Parathyroid adenoma (tissue), 2 donors: ENCODE measurements at regions not wholly inside any gene's neighbourhood (a gene's known extent, or its start where the extent isn't known, plus 50 kb on each side); places are given as distances from the start of the nearest gene placed in this dataset.

Source experiments
- H2AFZ ChIP-seq: fragments of 300-600 bp; sonication (generic); one replicate; pipeline ENCODE4 v1.7.0; 2017; ENCODE audit warnings: antibody characterized with exemption, mild to moderate bottlenecking
- H3K27ac ChIP-seq: fragments of 300-600 bp; sonication (generic); one replicate; pipeline ENCODE4 v1.7.0; 2017
- H3K27me3 ChIP-seq: fragments of 300-600 bp; sonication (generic); one replicate; pipeline ENCODE4 v1.7.0; 2017; ENCODE audit warnings: low read length; ENCODE audit not compliant: control insufficient read depth, insufficient read depth
- H3K36me3 ChIP-seq: fragments of 300-600 bp; sonication (generic); one replicate; pipeline ENCODE4 v1.7.0; 2017; ENCODE audit warnings: low read length; ENCODE audit not compliant: control insufficient read depth, insufficient read depth
- H3K4me1 ChIP-seq: fragments of 300-600 bp; sonication (generic); one replicate; pipeline ENCODE4 v1.7.0; 2017; ENCODE audit warnings: control low read depth
- H3K4me2 ChIP-seq: fragments of 300-600 bp; sonication (generic); one replicate; pipeline ENCODE4 v1.7.0; 2017; ENCODE audit warnings: low read length
- H3K4me3 ChIP-seq: fragments of 300-600 bp; sonication (generic); one replicate; pipeline ENCODE4 v1.7.0; 2017; ENCODE audit warnings: low read depth, low read length
- H3K79me2 ChIP-seq: fragments of 300-600 bp; sonication (generic); one replicate; pipeline ENCODE4 v1.7.0; 2017; ENCODE audit warnings: control low read depth
- H3K9ac ChIP-seq: fragments of 300-600 bp; sonication (generic); one replicate; pipeline ENCODE4 v1.7.0; 2017; ENCODE audit warnings: mild to moderate bottlenecking
- H3K9me3 ChIP-seq: fragments of 300-600 bp; sonication (generic); one replicate; pipeline ENCODE4 v1.7.0; 2017; ENCODE audit warnings: low read length; ENCODE audit not compliant: control insufficient read depth
- CTCF ChIP-seq: fragments of 300-600 bp; sonication (generic); IDR thresholded peaks from one replicate; pipeline ENCODE4 v1.7.0; 2017; ENCODE audit warnings: antibody characterized with exemption, mild to moderate bottlenecking
- donor health status: primary hyperparathyroidism.

GRCh38 chr22:47435204-47435487 is 672.7 kb downstream of the TBC1D22A start:
- Histone ChIP-seq H3K79me2 (no peaks in the 10 kb centered on the region), H3K27me3 (no peaks in the 10 kb centered on the region), H2AFZ (no peak overlapping the region), H3K4me2 (no peak overlapping the region), H3K27ac (no peak overlapping the region), H3K4me1 (no peaks in the 10 kb centered on the region), H3K4me3 (no peak overlapping the region), H3K36me3 (no peaks in the 10 kb centered on the region), H3K9me3 (peaks cover 4% of the 10 kb centered on the region), H3K9ac (no peak overlapping the region)
- no peak for TF ChIP-seq CTCF

GRCh38 chr22:47434336-47435203 is 672.1 kb downstream of the TBC1D22A start:
- no peak overlapping the region for H3K9ac ChIP-seq
- H2AFZ ChIP-seq = no peak overlapping the region
- no peaks in the 10 kb centered on the region for H3K36me3 ChIP-seq
- peaks cover 4% of the 10 kb centered on the region for H3K9me3 ChIP-seq
- no peaks in the 10 kb centered on the region for H3K79me2 ChIP-seq
- H3K27me3 ChIP-seq = no peaks in the 10 kb centered on the region
- H3K4me2 ChIP-seq = no peak overlapping the region
- H3K4me3 ChIP-seq = no peak overlapping the region
- no peaks in the 10 kb centered on the region for H3K4me1 ChIP-seq
- no peak for TF ChIP-seq CTCF
- no peak overlapping the region for H3K27ac ChIP-seq

- Histone ChIP-seq H3K4me3 (no peak overlapping the region), H2AFZ (no peak overlapping the region), H3K4me1 (no peaks in the 10 kb centered on the region), H3K27ac (no peak overlapping the region), H3K36me3 (no peaks in the 10 kb centered on the region), H3K79me2 (no peaks in the 10 kb centered on the region), H3K9ac (no peak overlapping the region), H3K9me3 (peaks cover 4% of the 10 kb centered on the region), H3K4me2 (no peak overlapping the region), H3K27me3 (no peaks in the 10 kb centered on the region)
- TF ChIP-seq CTCF = no peak
These were observed 671.2 kb downstream of the TBC1D22A start for GRCh38 chr22:47433627-47434026.

- peaks cover 4% of the 10 kb centered on the region for H3K9me3 ChIP-seq
- H3K36me3 ChIP-seq = no peaks in the 10 kb centered on the region
- TF ChIP-seq CTCF = no peak
- H2AFZ ChIP-seq = no peak overlapping the region
- no peak overlapping the region for H3K9ac ChIP-seq
- H3K27ac ChIP-seq = no peak overlapping the region
- no peaks in the 10 kb centered on the region for H3K4me1 ChIP-seq
- H3K4me3 ChIP-seq = no peak overlapping the region
- H3K4me2 ChIP-seq = no peak overlapping the region
- no peaks in the 10 kb centered on the region for H3K79me2 ChIP-seq
- no peaks in the 10 kb centered on the region for H3K27me3 ChIP-seq
These were observed 670.2 kb downstream of the TBC1D22A start for GRCh38 chr22:47432683-47433082.
